ENCODE measurements at regions not wholly inside any gene's neighbourhood (a gene's known extent, or its start where the extent isn't known, plus 50 kb on each side); places are given as distances from the start of the nearest gene placed in this dataset.

DNA sequence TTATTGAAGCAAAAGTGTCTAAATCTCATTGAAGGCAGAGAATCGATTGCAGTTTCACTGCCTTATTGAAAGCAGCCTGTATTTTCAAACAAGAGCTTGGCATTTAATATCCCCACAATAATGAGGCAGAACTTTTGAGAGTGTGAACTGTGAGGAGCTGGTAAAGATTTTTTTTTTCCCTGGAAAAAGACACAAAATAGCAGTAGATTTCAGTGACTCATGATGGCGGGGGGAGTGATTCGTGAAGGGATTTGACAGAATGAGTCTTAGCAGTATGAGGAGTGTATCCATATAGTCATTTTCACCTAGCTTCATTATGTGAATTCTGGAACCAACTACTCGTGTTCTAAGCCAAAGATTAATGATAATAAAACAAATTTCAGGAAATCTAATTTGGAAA lies 242.9 kb downstream of the ARL6IP6 start:
- no peak overlapping the region for H3K4me3 ChIP-seq (ENCODE audit: low read depth, low read length)
- DNase-seq (ENCODE audit: low read depth): no peak
- TF ChIP-seq, protein P1, sequence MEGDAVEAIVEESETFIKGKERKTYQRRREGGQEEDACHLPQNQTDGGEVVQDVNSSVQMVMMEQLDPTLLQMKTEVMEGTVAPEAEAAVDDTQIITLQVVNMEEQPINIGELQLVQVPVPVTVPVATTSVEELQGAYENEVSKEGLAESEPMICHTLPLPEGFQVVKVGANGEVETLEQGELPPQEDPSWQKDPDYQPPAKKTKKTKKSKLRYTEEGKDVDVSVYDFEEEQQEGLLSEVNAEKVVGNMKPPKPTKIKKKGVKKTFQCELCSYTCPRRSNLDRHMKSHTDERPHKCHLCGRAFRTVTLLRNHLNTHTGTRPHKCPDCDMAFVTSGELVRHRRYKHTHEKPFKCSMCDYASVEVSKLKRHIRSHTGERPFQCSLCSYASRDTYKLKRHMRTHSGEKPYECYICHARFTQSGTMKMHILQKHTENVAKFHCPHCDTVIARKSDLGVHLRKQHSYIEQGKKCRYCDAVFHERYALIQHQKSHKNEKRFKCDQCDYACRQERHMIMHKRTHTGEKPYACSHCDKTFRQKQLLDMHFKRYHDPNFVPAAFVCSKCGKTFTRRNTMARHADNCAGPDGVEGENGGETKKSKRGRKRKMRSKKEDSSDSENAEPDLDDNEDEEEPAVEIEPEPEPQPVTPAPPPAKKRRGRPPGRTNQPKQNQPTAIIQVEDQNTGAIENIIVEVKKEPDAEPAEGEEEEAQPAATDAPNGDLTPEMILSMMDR (IDR thresholded peaks at IDR 0.05; ENCODE audit: low read depth, low read length, missing control alignments): no peak
- in situ Hi-C loops (cut with HindIII; ENCODE audit: low sequenced_read_pairs): no loop called here

DNA sequence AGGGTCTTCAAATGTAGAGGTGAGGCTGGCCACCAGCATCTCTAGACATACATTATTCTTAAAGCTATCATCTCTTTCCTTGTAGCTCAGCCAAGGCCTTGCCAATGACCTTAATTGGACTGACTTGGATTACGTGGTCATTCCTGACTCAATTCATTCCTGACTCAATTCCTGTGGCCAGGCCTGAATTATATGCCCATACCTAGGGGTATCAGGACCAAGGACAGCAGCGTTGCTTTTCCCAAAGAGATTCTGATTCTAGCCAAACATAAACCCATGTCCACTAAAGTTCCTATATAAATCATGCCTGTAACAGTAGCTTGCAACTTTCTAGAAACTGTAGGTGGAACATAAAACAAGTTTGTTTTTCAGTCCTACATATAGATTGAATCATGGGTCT lies 231.7 kb downstream of the ARL6IP6 start:
- TF ChIP-seq, protein P1 (IDR thresholded peaks at IDR 0.05; ENCODE audit: low read depth, low read length, missing control alignments): no peak
- no peak overlapping the region for H3K4me3 ChIP-seq (ENCODE audit: low read depth, low read length)
- in situ Hi-C loops (cut with HindIII; ENCODE audit: low sequenced_read_pairs): no loop called here
- no peak for DNase-seq (ENCODE audit: low read depth)

DNA sequence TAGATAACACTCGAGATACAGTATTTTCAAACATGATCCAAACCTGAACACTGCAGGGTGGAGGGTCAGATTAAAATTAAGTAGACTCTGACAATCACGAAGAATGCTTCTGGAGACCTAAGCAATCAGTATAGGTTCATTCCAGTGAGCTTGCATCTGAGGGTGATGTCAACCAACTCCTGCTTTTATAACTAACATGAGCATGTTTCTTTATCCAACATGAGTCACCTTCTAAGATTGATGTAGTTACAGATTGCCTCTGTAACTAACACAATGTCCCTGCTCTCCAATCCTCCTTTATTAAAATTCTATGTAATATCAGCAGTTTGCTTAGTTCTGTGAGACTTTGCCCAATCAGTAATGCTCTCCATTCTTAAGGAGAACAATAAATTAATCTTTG lies 225.7 kb downstream of the ARL6IP6 start:
- H3K4me3 ChIP-seq (ENCODE audit: low read depth, low read length): no peak overlapping the region
- in situ Hi-C loops (cut with HindIII; ENCODE audit: low sequenced_read_pairs): no loop called here
- no peak for DNase-seq (ENCODE audit: low read depth)
- TF ChIP-seq, protein P1 (IDR thresholded peaks at IDR 0.05; ENCODE audit: low read depth, low read length, missing control alignments): no peak

DNA sequence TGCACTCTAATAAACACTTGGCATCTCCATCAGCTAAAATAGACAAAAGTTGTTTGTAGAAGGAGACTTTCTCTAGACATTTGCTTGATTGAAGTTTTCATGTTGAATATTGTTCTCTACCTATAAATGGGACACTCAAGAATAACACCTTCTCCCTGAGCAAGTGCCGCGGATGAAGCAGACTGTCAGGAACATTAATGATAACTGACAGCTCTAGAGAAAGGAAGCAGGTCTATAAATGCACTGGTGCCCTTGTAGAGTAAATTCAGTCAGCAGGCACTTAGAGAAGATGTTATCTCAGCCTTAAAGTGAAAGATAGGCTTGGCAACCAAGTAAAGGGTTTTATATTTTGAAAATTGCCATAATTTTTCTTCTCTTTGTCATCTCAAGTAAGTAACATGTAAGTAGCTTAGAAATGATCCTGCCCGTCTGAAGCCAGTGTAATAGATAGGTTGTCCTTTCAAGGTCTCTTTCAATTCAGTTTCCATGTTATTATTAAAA lies 224.6 kb downstream of the ARL6IP6 start:
- TF ChIP-seq, protein P1 (IDR thresholded peaks at IDR 0.05; ENCODE audit: low read depth, low read length, missing control alignments): no peak
- in situ Hi-C loops (cut with HindIII; ENCODE audit: low sequenced_read_pairs): no loop called here
- no peak overlapping the region for H3K4me3 ChIP-seq (ENCODE audit: low read depth, low read length)
- no peak for DNase-seq (ENCODE audit: low read depth)

DNA sequence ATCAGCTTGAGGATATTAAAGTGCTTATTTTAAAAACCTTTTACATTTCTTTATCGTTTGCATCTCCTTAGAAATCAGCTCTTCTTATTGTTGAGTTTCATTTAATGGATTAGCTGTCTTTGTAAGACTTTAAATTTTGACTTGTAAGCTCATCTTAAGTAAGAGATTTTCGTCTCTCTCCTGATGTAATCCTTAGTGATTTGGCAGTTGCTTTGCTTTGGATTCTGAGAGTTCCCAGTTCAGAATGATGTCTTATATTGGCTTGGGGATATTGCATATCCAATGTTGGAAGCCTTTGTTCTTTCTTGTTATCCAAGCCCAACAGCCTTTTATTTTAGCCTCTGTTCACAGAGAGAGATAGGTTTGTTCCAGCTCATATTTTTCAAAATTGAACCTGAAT lies 212.1 kb downstream of the ARL6IP6 start:
- no peak overlapping the region for H3K4me3 ChIP-seq (ENCODE audit: low read depth, low read length)
- in situ Hi-C loops (cut with HindIII; ENCODE audit: low sequenced_read_pairs): no loop called here
- TF ChIP-seq, protein P1 (IDR thresholded peaks at IDR 0.05; ENCODE audit: low read depth, low read length, missing control alignments): no peak
- DNase-seq (ENCODE audit: low read depth): no peak

DNA sequence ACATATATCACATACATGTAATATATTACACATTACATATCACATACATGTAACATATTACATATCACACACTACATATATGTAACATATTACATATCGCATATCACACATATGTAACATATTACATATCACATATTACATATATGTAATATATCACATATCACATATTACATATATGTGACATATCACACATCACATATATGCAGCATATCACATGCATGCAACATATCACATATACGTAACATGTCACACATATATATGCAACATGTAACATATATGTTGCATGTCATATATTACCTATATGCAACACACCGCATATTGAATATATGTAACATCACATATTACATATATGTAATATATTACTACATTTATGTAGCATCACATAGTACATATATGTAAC lies 211.2 kb downstream of the ARL6IP6 start:
- in situ Hi-C loops (cut with HindIII; ENCODE audit: low sequenced_read_pairs): no loop called here
- no peak for DNase-seq (ENCODE audit: low read depth)
- H3K4me3 ChIP-seq (ENCODE audit: low read depth, low read length): no peak overlapping the region
- TF ChIP-seq, protein P1 (IDR thresholded peaks at IDR 0.05; ENCODE audit: low read depth, low read length, missing control alignments): no peak

Data from astrocyte of the cerebellum (primary cell).